Endothelial cell of umbilical vein (primary cell): ENCODE measurements at regions not wholly inside any gene's neighbourhood (a gene's known extent, or its start where the extent isn't known, plus 50 kb on each side); places are given as distances from the start of the nearest gene placed in this dataset.
A peak's percentile ranks its signal among the peaks of the same experiment; 100 is the strongest.

Experiments used
- BruUV-seq: library from RNA; stranded (reverse); fragments of 400-500 nt; replicated peaks from 2 replicates; lab custom pipeline; 2021; lab: Mats Ljungman, UMichigan
- CTCF ChIA-PET: fragments of 300-600, 350-600 bp; sonication (Branson Sonifier 250); formaldehyde crosslinking; loops from one replicate; lab custom pipeline; 2021; ENCODE audit warnings: antibody characterized with exemption, inconsistent platforms; lab: Charles Lee
- POLR2A ChIA-PET: fragments of 300-600, 350-600 bp; sonication (Branson Sonifier 250); formaldehyde crosslinking; loops from one replicate; lab custom pipeline; 2021; ENCODE audit warnings: antibody characterized with exemption, inconsistent platforms; lab: Charles Lee
- DNase-seq: peaks from one replicate; pipeline ENCODE4 v3.0.0-alpha.2; 2011; ENCODE audit warnings: low read depth, low spot score
- FAIRE-seq: peaks from 2 replicates; lab custom pipeline; 2011; peaks lifted over from hg19 to GRCh38; lab: Jason Lieb, UNC
- H2AFZ ChIP-seq: 2 replicates; pipeline ENCODE4 v1.6.0; 2012; ENCODE audit warnings: low read depth, low read length, control low read depth, inconsistent platforms
- H3K27ac ChIP-seq: 2 replicates; pipeline ENCODE4 v1.5.1; 2011; ENCODE audit warnings: low read depth, mild to moderate bottlenecking, control low read depth, low read length, moderate library complexity; ENCODE audit not compliant: insufficient read depth
- H3K27me3 ChIP-seq, 2 experiments: 2 replicates each; pipeline versions ENCODE4 v1.6.0 to v1.6.1; 2011; ENCODE audit warnings: low read length in 2 of 2, mixed read lengths in 1 of 2; ENCODE audit not compliant: control insufficient read depth in 2 of 2, insufficient read depth in 2 of 2
- H3K36me3 ChIP-seq, 2 experiments: 2 replicates in 1 of 2; 3 replicates in 1 of 2; pipeline ENCODE4 v1.5.1; 2011; ENCODE audit warnings: low read length in 2 of 2, mild to moderate bottlenecking in 1 of 2, moderate library complexity in 1 of 2; ENCODE audit not compliant: control insufficient read depth in 2 of 2, insufficient read depth in 2 of 2; ENCODE audit errors: extremely low read depth in 1 of 2
- H3K4me1 ChIP-seq: 3 replicates; pipeline ENCODE4 v1.5.1; 2011; ENCODE audit warnings: mild to moderate bottlenecking, low read length; ENCODE audit not compliant: control insufficient read depth, insufficient read depth; ENCODE audit errors: extremely low read depth
- H3K4me2 ChIP-seq: 2 replicates; pipeline ENCODE4 v1.6.1; 2011; ENCODE audit warnings: low read length, control low read depth, mixed read lengths; ENCODE audit not compliant: insufficient read depth
- H3K4me3 ChIP-seq, 3 experiments: fragments of 200-600 bp in 1 of 3; sonication (generic), shearing (Covaris generic) in 1 of 3; replicated peaks in 1 of 3; 2 replicates each; pipeline ENCODE4 v1.5.1; 2011 to 2016; ENCODE audit warnings: control low read depth in 3 of 3, low read length in 3 of 3, mild to moderate bottlenecking in 2 of 3, inconsistent platforms in 1 of 3, low read depth in 1 of 3, moderate library complexity in 1 of 3; ENCODE audit not compliant: insufficient read depth in 1 of 3
- H3K79me2 ChIP-seq: 2 replicates; pipeline ENCODE4 v1.6.0; 2012; ENCODE audit warnings: low read length, inconsistent platforms; ENCODE audit not compliant: control insufficient read depth, insufficient read depth
- H3K9ac ChIP-seq: replicated peaks from 2 replicates; pipeline ENCODE3; 2011; ENCODE audit warnings: low read length, control low read depth; ENCODE audit not compliant: insufficient read depth; ENCODE audit errors: extremely low read depth
- H3K9me1 ChIP-seq: replicated peaks from 3 replicates; pipeline ENCODE4 v1.6.0; 2011; ENCODE audit warnings: mild to moderate bottlenecking, low read length; ENCODE audit not compliant: control insufficient read depth, insufficient read depth; ENCODE audit errors: extremely low read depth
- H3K9me3 ChIP-seq: replicated peaks from 2 replicates; pipeline ENCODE4 v1.5.1; 2012; ENCODE audit warnings: low read length, inconsistent platforms; ENCODE audit not compliant: control insufficient read depth, insufficient read depth
- H4K20me1 ChIP-seq: replicated peaks from 2 replicates; pipeline ENCODE3; 2011; ENCODE audit warnings: mild to moderate bottlenecking, low read length; ENCODE audit not compliant: control insufficient read depth, insufficient read depth; ENCODE audit errors: extremely low read depth
- CTCF ChIP-seq, 2 donors: IDR thresholded peaks; 1 replicate in 1 of 2; 2 replicates in 1 of 2; pipeline ENCODE4 v1.5.1; 2011; ENCODE audit warnings: low read length in 2 of 2, mild to moderate bottlenecking in 2 of 2, moderate library complexity in 2 of 2, control low read depth in 1 of 2, inconsistent platforms in 1 of 2, low read depth in 1 of 2; ENCODE audit not compliant: insufficient read depth in 1 of 2; ENCODE audit errors: extremely low read depth in 1 of 2
- EZH2 ChIP-seq: IDR thresholded peaks from 2 replicates; pipeline ENCODE4 v1.6.1; 2012; ENCODE audit warnings: borderline replicate concordance, low read depth, mild to moderate bottlenecking, moderate library complexity, low read length, inconsistent platforms; ENCODE audit not compliant: severe bottlenecking
- FOS ChIP-seq: IDR thresholded peaks from 2 replicates; pipeline ENCODE4 v1.6.1; 2011; ENCODE audit warnings: mild to moderate bottlenecking, low read length, moderate library complexity, borderline replicate concordance; ENCODE audit not compliant: insufficient read depth
- GATA2 ChIP-seq: IDR thresholded peaks from 2 replicates; pipeline ENCODE4 v1.7.0; 2011; ENCODE audit warnings: low read depth, mild to moderate bottlenecking, moderate library complexity, mixed read lengths, low read length; ENCODE audit not compliant: insufficient read length, insufficient read depth
- JUN ChIP-seq: IDR thresholded peaks from 2 replicates; pipeline ENCODE4 v1.6.1; 2011; ENCODE audit warnings: borderline replicate concordance, low read depth; ENCODE audit not compliant: insufficient read length, insufficient read depth
- MAX ChIP-seq: IDR thresholded peaks from 2 replicates; pipeline ENCODE4 v1.6.1; 2011; ENCODE audit not compliant: insufficient read depth, insufficient read length
- MYC ChIP-seq: IDR thresholded peaks from one replicate; pipeline ENCODE4 v1.6.1; 2011; ENCODE audit warnings: mild to moderate bottlenecking, low read depth, low read length
- POLR2A ChIP-seq: IDR thresholded peaks from 2 replicates; pipeline ENCODE4 v1.6.1; 2012; ENCODE audit warnings: low read depth, mild to moderate bottlenecking, control low read depth, low read length
- POLR2AphosphoS5 ChIP-seq: IDR thresholded peaks from 2 replicates; pipeline ENCODE4 v1.6.1; 2012; ENCODE audit warnings: low read depth, mild to moderate bottlenecking, control low read depth, low read length, moderate library complexity; ENCODE audit not compliant: insufficient read depth
- dilution Hi-C: fragments of 300-500 bp; cut with MboI; formaldehyde crosslinking; loops from one replicate; pipeline ENCODE4 v1.15.0; 2019; ENCODE audit warnings: low sequenced_read_pairs; ENCODE audit not compliant: extremely low pct_ligation_motif_present
- intact Hi-C: fragments of 100-400 bp; cut with micrococcal nuclease; formaldehyde crosslinking; loops from one replicate; pipeline ENCODE4 v1.10.0; 2022

- Histone ChIP-seq H3K4me2 (no peak overlapping the region), H3K27me3 (no peaks in the 10 kb centered on the region)
These were observed 172.6 kb downstream of the PTPRC start for GRCh38 chr1:198811449-198811848.

More at GRCh38 chr1:198811449-198811848, 172.6 kb downstream of the PTPRC start:
- Histone ChIP-seq H3K4me3 (no peak overlapping the region), H3K36me3 (no peaks in the 10 kb centered on the region), H3K79me2 (no peaks in the 10 kb centered on the region), H3K9ac (no peak overlapping the region), H3K9me1 (no peaks in the 10 kb centered on the region), H3K4me1 (no peaks in the 10 kb centered on the region), H2AFZ (no peak overlapping the region), H4K20me1 (no peaks in the 10 kb centered on the region), H3K9me3 (no peaks in the 10 kb centered on the region), H3K27ac (no peak overlapping the region)
- CTCF ChIA-PET, result interaction anchor here (0.6 to 1.0 kb wide), 2 partner anchors 12 to 22 kb away, joined by 3 to 4 read pairs; no protein-coding TSS in a partner anchor
- FAIRE-seq (no peak), DNase-seq (peak; percentile 78)
- BruUV-seq, result no TSS peak
- dilution Hi-C loops (no loop called here), intact Hi-C loops (no loop called here)
- TF ChIP-seq CTCF (IDR thresholded peaks at IDR 0.05; ENCODE audit: extremely low read depth in 1 of 2, insufficient read depth in 1 of 2, low read depth in 1 of 2, low read length in 2 of 2) (no peak), GATA2 (no peak), POLR2A (no peak), MYC (no peak), JUN (no peak), FOS (no peak), EZH2 (no peak), MAX (no peak), POLR2AphosphoS5 (no peak)
- POLR2A ChIA-PET, result no interaction called here
